ENCODE measurements at regions not wholly inside any gene's neighbourhood (a gene's known extent, or its start where the extent isn't known, plus 50 kb on each side); places are given as distances from the start of the nearest gene placed in this dataset.

DNA sequence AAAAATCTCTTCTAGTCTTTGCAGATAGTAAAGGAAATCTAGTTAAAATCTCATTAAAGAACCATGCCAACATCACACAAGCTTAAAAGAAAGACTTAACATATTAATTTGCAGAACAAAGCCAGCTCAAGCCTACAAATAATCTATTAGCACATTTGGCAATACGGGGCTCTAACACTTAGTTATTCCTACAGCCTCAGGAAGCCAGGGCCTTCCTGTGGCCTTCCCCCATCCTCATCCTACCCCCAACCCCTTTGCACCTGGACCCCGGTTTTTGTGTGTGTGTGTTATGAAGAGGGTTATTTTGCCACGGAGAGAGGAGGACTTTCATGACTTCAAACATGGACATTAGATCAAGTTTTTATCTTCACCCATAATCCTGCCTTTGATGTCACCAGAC, 64.6 kb downstream of the FOXB2 start:
- Mint-ChIP-seq H3K36me3 (no peaks in the 10 kb centered on the region), H3K4me1 (no peaks in the 10 kb centered on the region), H3K27ac (no peak overlapping the region), H3K27me3 (peaks cover 4% of the 10 kb centered on the region), H3K4me3 (no peak overlapping the region), H3K9me3 (no peaks in the 10 kb centered on the region)
- CTCF ChIA-PET, result no interaction called here
- no peak for DNase-seq

GRCh38 chr9:77085416-77085815, 66.0 kb downstream of the FOXB2 start:
- H3K36me3 Mint-ChIP-seq, result no peaks in the 10 kb centered on the region
- no peaks in the 10 kb centered on the region for H3K4me1 Mint-ChIP-seq
- CTCF ChIA-PET, result no interaction called here
- no peak for DNase-seq
- H3K4me3 Mint-ChIP-seq, result no peak overlapping the region
- H3K27me3 Mint-ChIP-seq, result peaks cover 4% of the 10 kb centered on the region
- H3K9me3 Mint-ChIP-seq, result no peaks in the 10 kb centered on the region
- no peak overlapping the region for H3K27ac Mint-ChIP-seq

- Mint-ChIP-seq H3K27me3 (peaks cover 4% of the 10 kb centered on the region), H3K4me3 (no peak overlapping the region), H3K4me1 (no peaks in the 10 kb centered on the region), H3K27ac (no peak overlapping the region), H3K36me3 (no peaks in the 10 kb centered on the region), H3K9me3 (no peaks in the 10 kb centered on the region)
- CTCF ChIA-PET, result no interaction called here
- DNase-seq, result no peak
These were observed 68.1 kb downstream of the FOXB2 start for GRCh38 chr9:77087506-77087905.

DNA sequence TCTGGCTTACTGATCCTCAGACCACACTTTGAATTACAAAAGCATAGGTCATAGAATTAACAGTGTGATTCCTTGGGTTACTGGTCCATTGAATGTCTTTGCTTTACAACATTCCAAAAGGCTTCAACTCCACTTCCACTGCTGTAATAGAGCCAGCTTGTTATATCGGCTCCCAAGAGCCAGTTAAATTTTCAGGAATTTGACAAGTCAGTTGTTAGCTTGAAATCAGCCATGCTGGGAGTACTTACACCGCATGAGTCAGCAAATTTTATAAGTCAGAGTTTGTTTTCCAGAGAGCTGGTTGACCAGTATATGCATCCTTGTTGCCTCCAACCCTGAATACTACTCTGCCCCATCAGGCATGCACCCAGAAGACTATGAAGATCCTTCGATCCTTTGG, 73.1 kb downstream of the FOXB2 start:
- H3K36me3 Mint-ChIP-seq, result no peaks in the 10 kb centered on the region
- CTCF ChIA-PET, result no interaction called here
- no peaks in the 10 kb centered on the region for H3K9me3 Mint-ChIP-seq
- H3K27ac Mint-ChIP-seq, result no peak overlapping the region
- no peak overlapping the region for H3K4me3 Mint-ChIP-seq
- DNase-seq, result no peak
- no peaks in the 10 kb centered on the region for H3K27me3 Mint-ChIP-seq
- H3K4me1 Mint-ChIP-seq, result no peaks in the 10 kb centered on the region

DNA sequence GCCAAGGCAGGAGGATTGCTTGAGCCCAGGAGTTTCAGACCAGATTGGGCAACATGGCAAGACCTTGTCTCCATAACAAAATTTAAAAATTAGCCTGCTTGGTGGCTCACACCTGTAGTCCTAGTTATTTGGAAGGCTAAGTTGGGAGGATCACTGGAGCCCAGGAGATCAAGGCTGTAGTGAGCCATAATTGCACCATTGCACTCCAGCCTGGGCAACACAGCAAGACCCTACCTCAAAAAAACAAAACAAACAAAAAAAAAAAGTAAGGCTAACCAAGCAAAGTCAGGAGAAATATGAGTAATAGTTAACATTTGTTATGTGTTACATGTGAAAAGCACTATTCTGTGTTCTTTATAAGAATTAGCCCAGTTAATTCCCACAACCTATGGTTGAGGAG, 74.7 kb downstream of the FOXB2 start:
- Mint-ChIP-seq H3K36me3 (no peaks in the 10 kb centered on the region), H3K4me1 (no peaks in the 10 kb centered on the region), H3K27ac (no peak overlapping the region), H3K9me3 (no peaks in the 10 kb centered on the region), H3K27me3 (no peaks in the 10 kb centered on the region), H3K4me3 (no peak overlapping the region)
- CTCF ChIA-PET, result no interaction called here
- DNase-seq, result no peak

GRCh38 chr9:77097335-77097734, 77.9 kb downstream of the FOXB2 start:
- CTCF ChIA-PET, result no interaction called here
- DNase-seq, result no peak
- Mint-ChIP-seq H3K4me3 (no peak overlapping the region), H3K9me3 (no peaks in the 10 kb centered on the region), H3K36me3 (no peaks in the 10 kb centered on the region), H3K27me3 (no peaks in the 10 kb centered on the region), H3K4me1 (no peaks in the 10 kb centered on the region), H3K27ac (no peak overlapping the region)

GRCh38 chr9:77099388-77099787, 77.9 kb upstream of the VPS13A start:
- no peaks in the 10 kb centered on the region for H3K9me3 Mint-ChIP-seq
- H3K27me3 Mint-ChIP-seq, result no peaks in the 10 kb centered on the region
- no peaks in the 10 kb centered on the region for H3K4me1 Mint-ChIP-seq
- no peaks in the 10 kb centered on the region for H3K36me3 Mint-ChIP-seq
- CTCF ChIA-PET, result no interaction called here
- no peak for DNase-seq
- no peak overlapping the region for H3K27ac Mint-ChIP-seq
- H3K4me3 Mint-ChIP-seq, result no peak overlapping the region

DNA sequence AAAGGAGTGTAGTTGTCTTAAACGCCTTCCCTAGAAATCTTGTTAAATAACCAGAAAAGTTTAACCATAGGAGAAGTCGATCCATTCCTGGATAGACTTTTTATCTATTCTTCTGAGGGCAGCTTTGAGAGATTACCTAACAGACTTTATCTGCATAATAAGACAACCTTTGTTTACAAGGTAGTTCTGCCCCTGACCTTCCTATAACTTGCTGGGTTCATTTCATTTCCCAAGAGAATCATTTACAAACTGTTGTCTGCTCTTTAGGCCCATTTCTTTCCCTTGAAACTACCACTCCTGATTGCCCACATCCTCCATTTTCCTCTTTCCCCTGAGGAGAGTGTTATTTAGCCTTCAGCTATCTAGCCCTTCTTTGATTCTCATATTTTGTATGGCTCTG, 65.9 kb upstream of the VPS13A start:
- CTCF ChIA-PET, result no interaction called here
- Mint-ChIP-seq H3K27ac (no peak overlapping the region), H3K27me3 (peaks cover 6% of the 10 kb centered on the region), H3K4me1 (no peaks in the 10 kb centered on the region), H3K4me3 (no peak overlapping the region), H3K9me3 (no peaks in the 10 kb centered on the region), H3K36me3 (no peaks in the 10 kb centered on the region)
- no peak for DNase-seq

GRCh38 chr9:77125665-77126064, 51.7 kb upstream of the VPS13A start:
- Mint-ChIP-seq H3K9me3 (no peaks in the 10 kb centered on the region), H3K36me3 (no peaks in the 10 kb centered on the region), H3K27me3 (peaks cover 15% of the 10 kb centered on the region), H3K27ac (no peak overlapping the region), H3K4me3 (no peak overlapping the region), H3K4me1 (no peaks in the 10 kb centered on the region)
- CTCF ChIA-PET, result interaction anchor here (0.6 kb wide), 1 partner anchor 441 kb away, joined by 3 read pairs; no protein-coding TSS in a partner anchor
- no peak for DNase-seq

- CTCF ChIA-PET, result interaction anchor here (2.0 kb wide), 1 partner anchor 24 kb away, joined by 6 read pairs; no protein-coding TSS in a partner anchor
- H3K9me3 Mint-ChIP-seq, result no peaks in the 10 kb centered on the region
- H3K36me3 Mint-ChIP-seq, result no peaks in the 10 kb centered on the region
- no peaks in the 10 kb centered on the region for H3K4me1 Mint-ChIP-seq
- DNase-seq, result no peak
- no peak overlapping the region for H3K27ac Mint-ChIP-seq
- no peak overlapping the region for H3K4me3 Mint-ChIP-seq
- peaks cover 10% of the 10 kb centered on the region for H3K27me3 Mint-ChIP-seq
These were observed 50.3 kb upstream of the VPS13A start for GRCh38 chr9:77127071-77127470.
